Esophagus squamous epithelium (tissue), 5 donors: ENCODE measurements at regions not wholly inside any gene's neighbourhood (a gene's known extent, or its start where the extent isn't known, plus 50 kb on each side); places are given as distances from the start of the nearest gene placed in this dataset.

Source experiments
- DNase-seq: peaks from one replicate; lab custom pipeline; 2025; lab: John Stamatoyannopoulos, UW
- H3K27ac ChIP-seq, 4 donors: fragments of 200-600 bp; sonication (generic); one replicate each; pipeline ENCODE4 v1.5.1; 2016 to 2019; ENCODE audit warnings: mild to moderate bottlenecking in 1 of 4
- H3K27me3 ChIP-seq, 4 donors: fragments of 200-600 bp; sonication (generic); 1 replicate in 3 of 4; 2 replicates in 1 of 4; pipeline versions ENCODE4 v1.5.1 to v1.6.0; 2017 to 2021; ENCODE audit warnings: antibody characterized with exemption in 1 of 4
- H3K36me3 ChIP-seq, 3 donors: fragments of 200-600 bp; sonication (generic); one replicate each; pipeline ENCODE4 v1.5.1; 2016 to 2019
- H3K4me1 ChIP-seq, 3 donors: fragments of 200-600 bp; sonication (generic); one replicate each; pipeline ENCODE4 v1.5.1; 2017 to 2019
- H3K4me3 ChIP-seq, 4 donors: fragments of 200-600 bp; sonication (generic); 1 replicate in 3 of 4; 2 replicates in 1 of 4; pipeline ENCODE4 v1.5.1; 2016 to 2019; ENCODE audit warnings: mild to moderate bottlenecking in 2 of 4, moderate library complexity in 1 of 4
- H3K9me3 ChIP-seq, 3 donors: fragments of 200-600 bp; sonication (generic); one replicate each; pipeline ENCODE4 v1.5.1; 2016 to 2019
- POLR2A ChIP-seq, 4 donors: fragments of 450-650 bp; IDR thresholded peaks; one replicate each; pipeline ENCODE4 v1.6.1; 2017; ENCODE audit warnings: antibody characterized with exemption in 4 of 4, mild to moderate bottlenecking in 4 of 4, moderate library complexity in 3 of 4
- WGBS, 2 donors: methylation state at CpG; one replicate each; pipeline ENCODE4 v1.1.5; 2018; 5-methylcytosine and 5-hydroxymethylcytosine counted together
- intact Hi-C: fragments of 100-400 bp; cut with DNase I; formaldehyde crosslinking; loops from one replicate; pipeline ENCODE4 v1.15.0; 2022
- TF ChIP-seq, protein P1 (sequence below), 6 experiments: fragments of 450-650 bp in 4 of 6; fragments of 200-600 bp in 2 of 6; sonication (generic) in 2 of 6; IDR thresholded peaks; one replicate each; pipeline ENCODE4 v1.5.1; 2016 to 2019; ENCODE audit warnings: antibody characterized with exemption in 6 of 6, mild to moderate bottlenecking in 4 of 6, moderate library complexity in 4 of 6
- donor health status: DM: yes; HTN: yes; CAD: no.

DNA sequence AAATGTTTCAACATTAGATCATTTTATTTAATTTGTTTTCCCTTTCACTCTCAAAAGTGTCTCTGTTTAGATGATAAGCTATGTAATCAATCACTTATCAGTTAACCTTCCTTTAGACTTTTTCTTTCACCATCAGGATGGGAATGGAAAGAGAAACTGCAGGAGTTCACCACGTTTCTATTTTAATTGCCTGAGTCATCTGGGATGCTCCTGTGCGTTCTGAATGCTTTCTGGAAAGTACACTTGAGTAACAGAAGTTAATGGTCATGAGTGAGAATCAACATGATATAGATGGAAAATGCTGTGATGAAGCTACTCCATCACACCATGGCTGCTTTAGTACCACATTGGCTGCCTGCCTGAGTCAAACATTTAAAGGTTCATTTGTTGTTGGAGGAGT is 783.3 kb upstream of the CDH9 start:
- no peak overlapping the region for H3K4me3 ChIP-seq
- no peaks in the 10 kb centered on the region for H3K9me3 ChIP-seq
- no peaks in the 10 kb centered on the region for H3K36me3 ChIP-seq
- no peak overlapping the region for H3K27ac ChIP-seq
- no peak for DNase-seq
- 6 to 18% methylated on average over 2 of the region's 2 CpGs for WGBS, 2 donors
- intact Hi-C loops: no loop called here
- TF ChIP-seq, protein P1, sequence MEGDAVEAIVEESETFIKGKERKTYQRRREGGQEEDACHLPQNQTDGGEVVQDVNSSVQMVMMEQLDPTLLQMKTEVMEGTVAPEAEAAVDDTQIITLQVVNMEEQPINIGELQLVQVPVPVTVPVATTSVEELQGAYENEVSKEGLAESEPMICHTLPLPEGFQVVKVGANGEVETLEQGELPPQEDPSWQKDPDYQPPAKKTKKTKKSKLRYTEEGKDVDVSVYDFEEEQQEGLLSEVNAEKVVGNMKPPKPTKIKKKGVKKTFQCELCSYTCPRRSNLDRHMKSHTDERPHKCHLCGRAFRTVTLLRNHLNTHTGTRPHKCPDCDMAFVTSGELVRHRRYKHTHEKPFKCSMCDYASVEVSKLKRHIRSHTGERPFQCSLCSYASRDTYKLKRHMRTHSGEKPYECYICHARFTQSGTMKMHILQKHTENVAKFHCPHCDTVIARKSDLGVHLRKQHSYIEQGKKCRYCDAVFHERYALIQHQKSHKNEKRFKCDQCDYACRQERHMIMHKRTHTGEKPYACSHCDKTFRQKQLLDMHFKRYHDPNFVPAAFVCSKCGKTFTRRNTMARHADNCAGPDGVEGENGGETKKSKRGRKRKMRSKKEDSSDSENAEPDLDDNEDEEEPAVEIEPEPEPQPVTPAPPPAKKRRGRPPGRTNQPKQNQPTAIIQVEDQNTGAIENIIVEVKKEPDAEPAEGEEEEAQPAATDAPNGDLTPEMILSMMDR (IDR thresholded peaks at IDR 0.05): no peak
- TF ChIP-seq POLR2A (IDR thresholded peaks at IDR 0.05): no peak
- H3K4me1 ChIP-seq: no peaks in the 10 kb centered on the region
- H3K27me3 ChIP-seq: no peaks in the 10 kb centered on the region

DNA sequence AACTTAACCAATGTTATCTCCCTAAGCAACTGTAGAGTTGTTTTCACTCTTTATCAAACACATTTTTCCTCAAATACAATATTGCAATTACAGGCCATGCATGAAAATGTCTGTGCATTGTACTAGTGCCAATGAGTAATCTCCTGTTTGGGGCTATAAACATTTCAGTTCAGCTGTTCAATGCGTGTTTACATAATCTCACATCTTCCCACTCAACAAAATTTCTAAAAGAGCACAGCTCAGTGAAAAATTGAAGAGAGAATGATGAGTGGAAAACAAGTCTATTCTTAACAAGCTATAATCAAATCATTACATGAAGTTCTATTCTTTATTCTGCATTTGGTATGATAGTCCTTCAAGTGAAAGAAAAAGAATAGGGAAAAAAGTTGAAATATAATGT is 780.5 kb upstream of the CDH9 start:
- Histone ChIP-seq H3K4me3 (no peak overlapping the region), H3K4me1 (no peaks in the 10 kb centered on the region), H3K36me3 (no peaks in the 10 kb centered on the region), H3K9me3 (no peaks in the 10 kb centered on the region), H3K27ac (no peak overlapping the region), H3K27me3 (no peaks in the 10 kb centered on the region)
- TF ChIP-seq, protein P1 (IDR thresholded peaks at IDR 0.05): no peak
- TF ChIP-seq POLR2A (IDR thresholded peaks at IDR 0.05): no peak
- no peak for DNase-seq
- intact Hi-C loops: no loop called here
- WGBS, 2 donors: 14 to 20% methylated on average over 1 of the region's 1 CpG

DNA sequence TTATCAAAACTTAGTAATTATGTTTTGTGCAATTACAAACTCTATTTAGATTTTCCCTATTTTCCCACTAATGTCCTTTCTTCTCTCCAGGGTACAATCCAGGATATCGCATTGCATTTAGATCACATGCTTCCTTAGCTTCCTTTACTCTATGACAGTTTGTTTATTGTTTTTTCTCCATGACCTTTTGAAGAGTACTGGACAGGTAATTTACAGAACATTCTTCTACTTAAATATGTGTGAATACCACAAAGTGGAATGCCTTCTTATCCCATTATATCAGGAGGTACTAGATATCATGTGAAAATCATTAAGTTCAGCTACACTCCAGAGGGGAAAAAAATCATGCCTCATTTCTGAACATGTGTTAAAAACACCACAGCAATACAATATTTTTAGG is 776.6 kb upstream of the CDH9 start:
- 0% methylated on average over 1 of the region's 1 CpG for WGBS, 2 donors
- Histone ChIP-seq H3K27me3 (no peaks in the 10 kb centered on the region), H3K4me3 (no peak overlapping the region), H3K27ac (no peak overlapping the region), H3K36me3 (no peaks in the 10 kb centered on the region), H3K9me3 (no peaks in the 10 kb centered on the region), H3K4me1 (no peaks in the 10 kb centered on the region)
- TF ChIP-seq POLR2A (IDR thresholded peaks at IDR 0.05): no peak
- TF ChIP-seq, protein P1 (IDR thresholded peaks at IDR 0.05): no peak
- intact Hi-C loops: no loop called here
- DNase-seq: no peak

DNA sequence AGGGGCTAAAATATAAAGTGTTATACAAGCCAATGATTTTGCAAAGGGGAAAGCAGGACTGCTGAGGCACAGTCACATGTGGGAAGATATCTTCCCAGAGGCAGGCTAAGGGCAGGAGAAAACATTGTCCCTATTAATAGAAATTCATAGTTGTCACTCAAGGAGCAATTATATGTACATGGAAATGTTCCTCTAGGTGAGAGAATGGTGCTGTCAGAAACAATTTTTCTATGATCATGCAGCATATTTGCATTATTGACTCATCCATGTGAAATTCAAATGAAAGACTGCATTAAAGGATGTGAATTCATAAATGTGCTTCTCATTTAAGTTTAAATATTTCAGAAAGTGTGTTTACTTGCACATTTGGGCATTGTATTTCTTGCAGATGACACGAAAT is 775.9 kb upstream of the CDH9 start:
- Histone ChIP-seq H3K36me3 (no peaks in the 10 kb centered on the region), H3K9me3 (no peaks in the 10 kb centered on the region), H3K27ac (no peak overlapping the region), H3K4me1 (no peaks in the 10 kb centered on the region), H3K27me3 (no peaks in the 10 kb centered on the region), H3K4me3 (no peak overlapping the region)
- 42 to 68% methylated on average over 1 of the region's 1 CpG for WGBS, 2 donors
- TF ChIP-seq, protein P1 (IDR thresholded peaks at IDR 0.05): no peak
- TF ChIP-seq POLR2A (IDR thresholded peaks at IDR 0.05): no peak
- intact Hi-C loops: no loop called here
- DNase-seq: no peak

DNA sequence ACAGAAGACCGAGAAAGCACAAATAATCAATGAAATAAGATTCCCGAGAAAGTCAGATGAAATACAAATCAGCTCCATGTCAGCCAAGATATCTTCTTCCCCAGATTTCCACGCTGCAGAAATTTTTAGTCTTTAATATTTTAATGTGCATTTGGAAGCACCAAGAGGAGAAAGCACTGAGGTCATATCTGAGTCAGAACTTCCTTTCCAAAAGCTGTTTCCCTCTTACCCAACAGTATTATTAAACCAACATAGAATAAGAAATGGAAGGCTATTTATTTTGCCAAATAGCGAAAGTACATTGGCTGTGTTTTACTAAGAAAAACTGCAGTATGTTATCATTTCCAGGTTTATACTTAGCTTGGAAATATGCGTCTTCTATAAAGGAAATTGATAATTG is 772.1 kb upstream of the CDH9 start:
- Histone ChIP-seq H3K36me3 (no peaks in the 10 kb centered on the region), H3K4me1 (no peaks in the 10 kb centered on the region), H3K4me3 (no peak overlapping the region), H3K27ac (no peak overlapping the region), H3K9me3 (no peaks in the 10 kb centered on the region), H3K27me3 (no peaks in the 10 kb centered on the region)
- TF ChIP-seq, protein P1 (IDR thresholded peaks at IDR 0.05): no peak
- TF ChIP-seq POLR2A (IDR thresholded peaks at IDR 0.05): no peak
- WGBS, 2 donors: 67 to 68% methylated on average over 5 of the region's 5 CpGs
- intact Hi-C loops: no loop called here
- no peak for DNase-seq
